SK-N-SH treated with all-trans-retinoic acid at 6 μM for 48 hours (cell line): ENCODE measurements at regions not wholly inside any gene's neighbourhood (a gene's known extent, or its start where the extent isn't known, plus 50 kb on each side); places are given as distances from the start of the nearest gene placed in this dataset.

Source experiments
- ARNTL ChIP-seq: fragments of 450-650 bp; formaldehyde crosslinking; IDR thresholded peaks from 2 replicates; pipeline ENCODE4 v1.5.0; 2020; ENCODE audit warnings: low read depth, mild to moderate bottlenecking, moderate library complexity, borderline replicate concordance
- ISL1 ChIP-seq: fragments of 250-450 bp; sonication (Bioruptor Pico); IDR thresholded peaks from 2 replicates; pipeline ENCODE4 v2.1.2; 2022; ENCODE audit warnings: mild to moderate bottlenecking, moderate library complexity
- PATZ1 ChIP-seq: fragments of 250-450 bp; sonication (Bioruptor Pico); IDR thresholded peaks from 2 replicates; pipeline ENCODE4 v1.8.0; 2020; ENCODE audit warnings: mild to moderate bottlenecking, moderate library complexity, borderline replicate concordance
- RARB ChIP-seq: fragments of 250-450 bp; sonication (Bioruptor Pico); IDR thresholded peaks from 2 replicates; pipeline ENCODE4 v1.8.0; 2021; ENCODE audit warnings: mild to moderate bottlenecking, moderate library complexity
- ZFP3 ChIP-seq: fragments of 250-450 bp; sonication (Bioruptor Pico); IDR thresholded peaks from 2 replicates; pipeline ENCODE4 v1.5.0; 2020; ENCODE audit warnings: mild to moderate bottlenecking, moderate library complexity

- TF ChIP-seq ISL1 (CRISPR knock-in tag) (peak; percentile 21; the same call in 1 of the 2 replicates), ARNTL (CRISPR knock-in tag) (no peak), RARB (CRISPR knock-in tag) (no peak), ZFP3 (CRISPR knock-in tag) (no peak), PATZ1 (CRISPR knock-in tag) (no peak)
Observed at GRCh38 chr14:84622357-84622756, 907.6 kb upstream of the FLRT2 start.
